Liver (tissue), 3 donors: ENCODE measurements at regions not wholly inside any gene's neighbourhood (a gene's known extent, or its start where the extent isn't known, plus 50 kb on each side); places are given as distances from the start of the nearest gene placed in this dataset.

Experiments used
- CTCF ChIP-seq: fragments of 150-350 bp; IDR thresholded peaks from 2 replicates; pipeline ENCODE4 v1.5.1; 2017; ENCODE audit warnings: improper control_type of control experiment, low read depth, low read length; ENCODE audit not compliant: missing input control
- GABPA ChIP-seq, 2 donors: IDR thresholded peaks in 1 of 2; conservative IDR thresholded peaks in 1 of 2; 2 replicates each; pipeline ENCODE4 v1.6.1; 2016; ENCODE audit warnings: antibody characterized with exemption in 2 of 2, mild to moderate bottlenecking in 1 of 2, moderate library complexity in 1 of 2
- NR2F2 ChIP-seq: IDR thresholded peaks from 2 replicates; pipeline ENCODE4 v1.6.1; 2016; ENCODE audit warnings: antibody characterized with exemption
- TAF1 ChIP-seq: conservative IDR thresholded peaks from 2 replicates; pipeline ENCODE4 v1.6.1; 2016; ENCODE audit warnings: antibody characterized with exemption, mild to moderate bottlenecking
- TF ChIP-seq, protein P1 (sequence below): IDR thresholded peaks from 2 replicates; pipeline ENCODE4 v1.6.1; 2016; ENCODE audit warnings: antibody characterized with exemption
- TF ChIP-seq, protein P2 (sequence below): IDR thresholded peaks from 2 replicates; pipeline ENCODE4 v1.6.1; 2016; ENCODE audit warnings: antibody characterized with exemption
- donor health status: healthy.
- donor health status: healthy.

DNA sequence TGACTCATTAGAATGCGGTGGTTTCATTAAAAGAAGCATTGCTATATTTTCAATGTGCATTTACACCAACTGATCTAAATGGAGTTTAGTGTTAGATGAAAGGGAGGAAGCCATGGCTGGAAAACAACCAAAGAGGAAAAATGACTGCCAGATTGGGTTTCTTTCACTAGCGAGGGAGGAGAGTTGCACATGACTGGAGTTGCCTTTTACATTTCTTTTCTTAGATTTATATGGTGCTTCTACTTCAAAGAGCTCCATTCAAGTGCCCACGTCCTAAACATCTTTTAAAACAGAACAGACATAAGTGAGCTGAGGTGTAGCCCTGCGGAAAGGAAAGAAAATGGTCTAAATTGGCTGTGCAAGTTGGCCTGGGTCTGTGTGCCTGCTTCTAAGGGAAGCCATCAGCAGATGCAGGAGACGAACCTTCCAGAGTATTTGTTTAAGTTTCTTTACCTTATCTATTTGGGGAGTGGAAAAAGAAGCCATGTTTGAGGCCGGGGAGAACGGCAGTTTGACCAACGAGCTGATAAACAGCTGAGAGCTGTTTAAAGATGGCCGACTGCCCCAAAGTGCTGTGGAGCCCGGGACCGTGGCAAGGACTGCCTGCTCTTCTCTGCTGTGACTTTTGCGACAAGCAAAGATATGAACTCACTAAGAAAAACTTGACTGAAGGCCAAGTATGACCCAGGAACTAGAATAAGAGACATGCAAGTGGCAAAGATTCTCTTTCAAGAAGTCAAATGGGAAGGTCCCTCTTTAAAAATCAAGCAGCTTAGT, 327.0 kb downstream of the ZNF516 start:
- no peak for TF ChIP-seq NR2F2
- TF ChIP-seq TAF1 = no peak
- no peak for TF ChIP-seq CTCF
- TF ChIP-seq, protein P1, sequence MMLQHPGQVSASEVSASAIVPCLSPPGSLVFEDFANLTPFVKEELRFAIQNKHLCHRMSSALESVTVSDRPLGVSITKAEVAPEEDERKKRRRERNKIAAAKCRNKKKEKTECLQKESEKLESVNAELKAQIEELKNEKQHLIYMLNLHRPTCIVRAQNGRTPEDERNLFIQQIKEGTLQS = no peak
- TF ChIP-seq, protein P2, sequence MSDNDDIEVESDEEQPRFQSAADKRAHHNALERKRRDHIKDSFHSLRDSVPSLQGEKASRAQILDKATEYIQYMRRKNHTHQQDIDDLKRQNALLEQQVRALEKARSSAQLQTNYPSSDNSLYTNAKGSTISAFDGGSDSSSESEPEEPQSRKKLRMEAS = no peak
- TF ChIP-seq GABPA (IDR thresholded peaks at IDR 0.05 in 1 of 2, conservative IDR thresholded peaks at IDR 0.05 in 1 of 2) = no peak
